ENCODE measurements at regions not wholly inside any gene's neighbourhood (a gene's known extent, or its start where the extent isn't known, plus 50 kb on each side); places are given as distances from the start of the nearest gene placed in this dataset.

DNA sequence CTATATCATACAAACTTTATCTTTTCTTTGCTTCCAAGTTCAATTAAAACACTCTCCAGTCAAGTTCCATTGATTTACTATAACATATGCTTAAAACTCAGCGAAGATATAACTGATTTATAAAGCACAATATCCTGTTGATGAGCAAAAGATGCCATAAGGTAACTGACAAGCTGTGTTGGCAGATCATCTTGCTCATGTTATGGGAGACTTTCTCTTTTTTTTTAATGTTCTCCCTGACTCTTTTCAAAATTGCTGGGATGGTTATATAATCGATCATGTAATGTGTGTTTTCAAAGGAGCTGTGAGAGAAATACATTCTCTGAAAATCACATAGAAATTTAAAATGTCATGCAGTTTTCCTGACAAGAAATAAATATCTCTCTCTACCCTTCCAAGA lies 293.5 kb downstream of the MED10 start:
- Histone ChIP-seq H2AFZ (ENCODE audit: low read depth, low read length) (no peak overlapping the region), H3K79me2 (ENCODE audit: insufficient read depth, low read length) (no peaks in the 10 kb centered on the region), H4K20me1 (ENCODE audit: insufficient read depth, low read length) (no peaks in the 10 kb centered on the region), H3K9ac (ENCODE audit: low read depth, low read length) (no peak overlapping the region), H3K36me3 (ENCODE audit: insufficient read depth, low read length) (no peaks in the 10 kb centered on the region), H3K27me3 (ENCODE audit: insufficient read depth, low read length, poor library complexity) (no peaks in the 10 kb centered on the region), H3K27ac (ENCODE audit: low read length) (no peak overlapping the region), H3K9me3 (ENCODE audit: insufficient read depth, low read length, severe bottlenecking) (no peaks in the 10 kb centered on the region), H3K4me3 (ENCODE audit: low read depth in 1 of 2, low read length in 2 of 2) (no peak overlapping the region), H3K4me2 (ENCODE audit: insufficient read depth, low read length) (no peak overlapping the region), H3K4me1 (ENCODE audit: insufficient read depth, low read length) (no peaks in the 10 kb centered on the region)
- no peak for ATAC-seq (ENCODE audit: insufficient read depth, low read depth)
- DNase-seq: no peak
- TF ChIP-seq, protein P1, sequence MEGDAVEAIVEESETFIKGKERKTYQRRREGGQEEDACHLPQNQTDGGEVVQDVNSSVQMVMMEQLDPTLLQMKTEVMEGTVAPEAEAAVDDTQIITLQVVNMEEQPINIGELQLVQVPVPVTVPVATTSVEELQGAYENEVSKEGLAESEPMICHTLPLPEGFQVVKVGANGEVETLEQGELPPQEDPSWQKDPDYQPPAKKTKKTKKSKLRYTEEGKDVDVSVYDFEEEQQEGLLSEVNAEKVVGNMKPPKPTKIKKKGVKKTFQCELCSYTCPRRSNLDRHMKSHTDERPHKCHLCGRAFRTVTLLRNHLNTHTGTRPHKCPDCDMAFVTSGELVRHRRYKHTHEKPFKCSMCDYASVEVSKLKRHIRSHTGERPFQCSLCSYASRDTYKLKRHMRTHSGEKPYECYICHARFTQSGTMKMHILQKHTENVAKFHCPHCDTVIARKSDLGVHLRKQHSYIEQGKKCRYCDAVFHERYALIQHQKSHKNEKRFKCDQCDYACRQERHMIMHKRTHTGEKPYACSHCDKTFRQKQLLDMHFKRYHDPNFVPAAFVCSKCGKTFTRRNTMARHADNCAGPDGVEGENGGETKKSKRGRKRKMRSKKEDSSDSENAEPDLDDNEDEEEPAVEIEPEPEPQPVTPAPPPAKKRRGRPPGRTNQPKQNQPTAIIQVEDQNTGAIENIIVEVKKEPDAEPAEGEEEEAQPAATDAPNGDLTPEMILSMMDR (IDR thresholded peaks at IDR 0.05; ENCODE audit: borderline replicate concordance, extremely low read depth, low read length, poor library complexity, severe bottlenecking): no peak
- TF ChIP-seq EZH2 (IDR thresholded peaks at IDR 0.05; ENCODE audit: borderline replicate concordance, low read depth, low read length, severe bottlenecking): no peak

DNA sequence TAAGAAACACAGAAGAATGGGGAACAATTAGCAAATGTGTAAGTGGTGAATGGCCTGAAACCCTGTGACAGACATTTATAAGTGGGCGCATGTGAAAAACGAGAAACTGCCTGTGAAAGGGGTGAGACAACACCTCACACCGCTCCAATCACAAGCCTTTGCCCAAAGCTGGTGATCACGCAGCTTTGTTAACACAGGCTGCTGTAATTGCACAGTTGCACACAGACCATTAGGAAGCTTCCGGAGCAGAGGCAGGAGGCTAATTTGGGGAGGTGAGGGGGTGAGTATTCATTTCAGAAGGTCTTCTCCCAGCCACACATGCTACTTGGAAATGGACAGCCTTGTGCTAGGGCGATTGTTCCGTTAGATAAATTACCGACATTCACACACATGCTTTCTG lies 294.0 kb downstream of the MED10 start:
- Histone ChIP-seq H2AFZ (ENCODE audit: low read depth, low read length) (no peak overlapping the region), H3K4me3 (ENCODE audit: low read depth in 1 of 2, low read length in 2 of 2) (no peak overlapping the region), H4K20me1 (ENCODE audit: insufficient read depth, low read length) (no peaks in the 10 kb centered on the region), H3K36me3 (ENCODE audit: insufficient read depth, low read length) (no peaks in the 10 kb centered on the region), H3K27ac (ENCODE audit: low read length) (no peak overlapping the region), H3K9me3 (ENCODE audit: insufficient read depth, low read length, severe bottlenecking) (no peaks in the 10 kb centered on the region), H3K79me2 (ENCODE audit: insufficient read depth, low read length) (no peaks in the 10 kb centered on the region), H3K27me3 (ENCODE audit: insufficient read depth, low read length, poor library complexity) (no peaks in the 10 kb centered on the region), H3K9ac (ENCODE audit: low read depth, low read length) (no peak overlapping the region), H3K4me1 (ENCODE audit: insufficient read depth, low read length) (no peaks in the 10 kb centered on the region), H3K4me2 (ENCODE audit: insufficient read depth, low read length) (no peak overlapping the region)
- no peak for ATAC-seq (ENCODE audit: insufficient read depth, low read depth)
- TF ChIP-seq, protein P1 (IDR thresholded peaks at IDR 0.05; ENCODE audit: borderline replicate concordance, extremely low read depth, low read length, poor library complexity, severe bottlenecking): no peak
- no peak for TF ChIP-seq EZH2 (IDR thresholded peaks at IDR 0.05; ENCODE audit: borderline replicate concordance, low read depth, low read length, severe bottlenecking)
- no peak for DNase-seq

DNA sequence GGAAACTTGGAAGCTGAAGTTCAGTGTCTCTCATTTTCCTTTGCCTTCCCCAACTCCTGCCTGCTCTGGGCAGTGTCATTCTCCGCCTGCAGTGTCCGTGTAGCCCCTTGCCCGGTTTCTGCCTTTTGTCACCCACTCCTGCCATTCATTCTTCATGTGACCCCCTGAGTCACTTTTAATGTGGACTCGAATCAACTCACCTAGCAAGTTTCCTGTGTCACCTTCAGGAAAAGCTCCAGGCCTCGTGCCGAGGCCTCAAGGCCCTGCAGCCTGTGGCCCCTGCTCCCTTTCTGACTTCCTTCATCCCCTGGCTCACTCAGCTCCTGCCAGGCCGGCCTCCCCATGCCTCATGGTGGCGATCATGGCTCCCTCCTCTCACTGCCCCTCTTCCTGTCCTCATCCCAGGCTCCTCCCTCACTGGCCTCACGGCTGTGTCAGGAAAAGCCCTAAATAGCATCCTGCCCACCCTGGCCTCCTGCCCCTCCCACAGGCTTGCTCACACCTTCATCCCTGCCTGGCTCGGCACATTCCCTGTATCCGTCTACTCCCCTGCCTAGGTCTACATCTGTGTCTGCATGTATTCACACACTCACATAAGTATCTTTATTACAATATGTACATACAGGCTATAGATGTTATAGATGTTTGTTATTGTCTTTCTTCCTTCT lies 294.9 kb downstream of the MED10 start:
- no peak overlapping the region for H3K4me3 ChIP-seq (ENCODE audit: low read depth in 1 of 2, low read length in 2 of 2)
- H2AFZ ChIP-seq (ENCODE audit: low read depth, low read length): no peak overlapping the region
- TF ChIP-seq EZH2 (IDR thresholded peaks at IDR 0.05; ENCODE audit: borderline replicate concordance, low read depth, low read length, severe bottlenecking): no peak
- TF ChIP-seq, protein P1 (IDR thresholded peaks at IDR 0.05; ENCODE audit: borderline replicate concordance, extremely low read depth, low read length, poor library complexity, severe bottlenecking): no peak
- H4K20me1 ChIP-seq (ENCODE audit: insufficient read depth, low read length): no peaks in the 10 kb centered on the region
- H3K27ac ChIP-seq (ENCODE audit: low read length): no peak overlapping the region
- no peaks in the 10 kb centered on the region for H3K79me2 ChIP-seq (ENCODE audit: insufficient read depth, low read length)
- no peaks in the 10 kb centered on the region for H3K4me1 ChIP-seq (ENCODE audit: insufficient read depth, low read length)
- H3K9me3 ChIP-seq (ENCODE audit: insufficient read depth, low read length, severe bottlenecking): no peaks in the 10 kb centered on the region
- ATAC-seq (ENCODE audit: insufficient read depth, low read depth) (no peak), DNase-seq (no peak)
- no peak overlapping the region for H3K9ac ChIP-seq (ENCODE audit: low read depth, low read length)
- H3K4me2 ChIP-seq (ENCODE audit: insufficient read depth, low read length): no peak overlapping the region
- no peaks in the 10 kb centered on the region for H3K27me3 ChIP-seq (ENCODE audit: insufficient read depth, low read length, poor library complexity)
- H3K36me3 ChIP-seq (ENCODE audit: insufficient read depth, low read length): no peaks in the 10 kb centered on the region
